Transverse colon (tissue), 4 donors: ENCODE measurements at regions not wholly inside any gene's neighbourhood (a gene's known extent, or its start where the extent isn't known, plus 50 kb on each side); places are given as distances from the start of the nearest gene placed in this dataset.

Experiments
- DNase-seq: peaks from one replicate; pipeline ENCODE4 v3.0.0-alpha.2; 2019
- H3K27ac ChIP-seq, 4 donors: fragments of 200-600 bp; sonication (generic); 2 replicates each; pipeline ENCODE4 v1.5.1; 2016 to 2018; ENCODE audit warnings: inconsistent platforms in 4 of 4
- H3K27me3 ChIP-seq: fragments of 200-600 bp; sonication (generic); 2 replicates; pipeline ENCODE4 v1.5.1; 2017; ENCODE audit warnings: inconsistent platforms
- H3K36me3 ChIP-seq, 4 donors: fragments of 200-600 bp; sonication (generic); 2 replicates each; pipeline ENCODE4 v1.5.1; 2017 to 2019; ENCODE audit warnings: inconsistent platforms in 4 of 4
- H3K4me1 ChIP-seq, 4 donors: fragments of 200-600 bp; sonication (generic); 2 replicates each; pipeline ENCODE4 v1.5.1; 2017 to 2020; ENCODE audit warnings: inconsistent platforms in 4 of 4
- H3K4me3 ChIP-seq, 4 donors: fragments of 200-600 bp; sonication (generic); 1 replicate in 1 of 4; 2 replicates in 3 of 4; pipeline versions ENCODE4 v1.5.1 to v1.6.1; 2017 to 2019; ENCODE audit warnings: inconsistent platforms in 4 of 4
- H3K9me3 ChIP-seq, 2 donors: fragments of 200-600 bp; sonication (generic); 2 replicates each; pipeline ENCODE4 v1.5.1; 2017 to 2019; ENCODE audit warnings: inconsistent platforms in 2 of 2
- EP300 ChIP-seq: sonication (generic); formaldehyde crosslinking; IDR thresholded peaks from one replicate; pipeline ENCODE4 v1.6.1; 2017; ENCODE audit warnings: antibody characterized with exemption, low read depth
- POLR2A ChIP-seq: fragments of 450-650 bp; IDR thresholded peaks from one replicate; pipeline ENCODE4 v1.6.1; 2016; ENCODE audit warnings: antibody characterized with exemption, mild to moderate bottlenecking, moderate library complexity
- POLR2AphosphoS5 ChIP-seq, 3 donors: sonication (generic); formaldehyde crosslinking; IDR thresholded peaks; one replicate each; pipeline ENCODE4 v1.6.1; 2016; ENCODE audit warnings: antibody characterized with exemption in 3 of 3
- WGBS, 2 donors: methylation state at CpG; one replicate each; pipeline ENCODE4 v1.1.5; 2018; ENCODE audit warnings: low coverage in 1 of 2; 5-methylcytosine and 5-hydroxymethylcytosine counted together
- in situ Hi-C, 4 donors: fragments of 200-750 bp; cut with MboI; loops; one replicate each; pipeline versions ENCODE4 v1.15.0 to v1.15.1; 2017; ENCODE audit warnings: low sequenced_read_pairs in 3 of 4, low pct_ligation_motif_present in 1 of 4, low pct_unique_long_range_greater_than_20kb in 1 of 4
- intact Hi-C: fragments of 100-400 bp; cut with DNase I; formaldehyde crosslinking; loops from one replicate; pipeline ENCODE4 v1.15.1; 2023; ENCODE audit warnings: low total_unique reads
- TF ChIP-seq, protein P1 (sequence below), 5 experiments: fragments of 200-600 bp in 3 of 5; fragments of 450-650 bp in 2 of 5; sonication (generic) in 3 of 5; IDR thresholded peaks; 1 replicate in 2 of 5; 2 replicates in 3 of 5; pipeline ENCODE4 v1.5.1; 2016 to 2017; ENCODE audit warnings: antibody characterized with exemption in 5 of 5, inconsistent platforms in 3 of 5, mild to moderate bottlenecking in 2 of 5, moderate library complexity in 1 of 5

- no peak for DNase-seq
- Histone ChIP-seq H3K36me3 (no peaks in the 10 kb centered on the region), H3K4me1 (no peaks in the 10 kb centered on the region), H3K4me3 (no peak overlapping the region), H3K27ac (no peak overlapping the region), H3K27me3 (no peaks in the 10 kb centered on the region), H3K9me3 (no peaks in the 10 kb centered on the region)
- WGBS, 2 donors: 74 to 77% methylated on average over 2 of the region's 2 CpGs
- intact Hi-C loops (no loop called here), in situ Hi-C loops (no loop called here)
- TF ChIP-seq POLR2A (no peak), POLR2AphosphoS5 (IDR thresholded peaks at IDR 0.05) (no peak), EP300 (no peak)
- TF ChIP-seq, protein P1, sequence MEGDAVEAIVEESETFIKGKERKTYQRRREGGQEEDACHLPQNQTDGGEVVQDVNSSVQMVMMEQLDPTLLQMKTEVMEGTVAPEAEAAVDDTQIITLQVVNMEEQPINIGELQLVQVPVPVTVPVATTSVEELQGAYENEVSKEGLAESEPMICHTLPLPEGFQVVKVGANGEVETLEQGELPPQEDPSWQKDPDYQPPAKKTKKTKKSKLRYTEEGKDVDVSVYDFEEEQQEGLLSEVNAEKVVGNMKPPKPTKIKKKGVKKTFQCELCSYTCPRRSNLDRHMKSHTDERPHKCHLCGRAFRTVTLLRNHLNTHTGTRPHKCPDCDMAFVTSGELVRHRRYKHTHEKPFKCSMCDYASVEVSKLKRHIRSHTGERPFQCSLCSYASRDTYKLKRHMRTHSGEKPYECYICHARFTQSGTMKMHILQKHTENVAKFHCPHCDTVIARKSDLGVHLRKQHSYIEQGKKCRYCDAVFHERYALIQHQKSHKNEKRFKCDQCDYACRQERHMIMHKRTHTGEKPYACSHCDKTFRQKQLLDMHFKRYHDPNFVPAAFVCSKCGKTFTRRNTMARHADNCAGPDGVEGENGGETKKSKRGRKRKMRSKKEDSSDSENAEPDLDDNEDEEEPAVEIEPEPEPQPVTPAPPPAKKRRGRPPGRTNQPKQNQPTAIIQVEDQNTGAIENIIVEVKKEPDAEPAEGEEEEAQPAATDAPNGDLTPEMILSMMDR (IDR thresholded peaks at IDR 0.05): no peak
These were observed 1476.9 kb downstream of the EFNB2 start for GRCh38 chr13:105058517-105058916.

DNA sequence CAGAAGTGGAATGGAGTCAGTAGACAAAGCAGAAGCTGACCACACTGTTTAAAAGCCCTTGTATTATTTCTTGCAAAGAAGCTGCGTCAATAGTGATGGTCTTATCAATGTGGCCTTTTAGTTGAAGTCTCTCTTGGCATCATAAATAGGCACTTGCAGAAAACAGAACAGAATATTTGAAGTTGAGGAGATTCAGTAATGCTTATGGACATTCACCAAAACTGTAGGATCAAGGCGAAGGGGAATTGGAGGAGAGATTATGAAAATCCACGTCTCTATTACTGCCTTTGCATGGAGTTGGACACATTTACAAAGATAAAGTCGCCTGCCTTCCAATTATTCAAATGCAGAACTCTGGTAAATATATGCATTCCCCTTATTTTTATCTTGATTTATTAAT, 1482.8 kb downstream of the EFNB2 start:
- Histone ChIP-seq H3K27ac (no peak overlapping the region), H3K9me3 (no peaks in the 10 kb centered on the region), H3K36me3 (no peaks in the 10 kb centered on the region), H3K27me3 (no peaks in the 10 kb centered on the region), H3K4me1 (no peaks in the 10 kb centered on the region), H3K4me3 (no peak overlapping the region)
- WGBS, 2 donors: 69 to 80% methylated on average over 3 to 4 of the region's 4 CpGs
- no peak for DNase-seq
- in situ Hi-C loops (no loop called here), intact Hi-C loops (no loop called here)
- TF ChIP-seq, protein P1 (IDR thresholded peaks at IDR 0.05): no peak
- TF ChIP-seq POLR2A: no peak
- no peak for TF ChIP-seq POLR2AphosphoS5 (IDR thresholded peaks at IDR 0.05)
- no peak for TF ChIP-seq EP300

DNA sequence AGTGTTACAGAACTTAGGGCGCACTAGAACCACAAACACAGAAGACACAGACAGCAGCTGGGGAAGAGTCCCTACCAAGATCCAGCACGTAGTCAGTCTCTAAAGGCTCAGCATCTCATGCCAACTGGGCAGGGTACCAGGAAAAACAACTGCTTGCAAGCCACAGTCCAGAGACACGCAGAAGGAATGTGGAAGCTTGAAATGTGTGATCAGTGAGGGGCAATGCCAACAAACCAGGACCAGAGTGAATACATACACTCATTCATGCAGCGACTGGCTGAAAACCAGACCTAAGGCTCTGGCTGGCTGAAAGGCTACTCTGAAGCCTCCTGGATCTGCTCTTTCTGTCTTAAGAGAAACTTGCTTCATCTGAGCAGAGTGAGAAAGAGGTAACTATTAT, 1484.8 kb downstream of the EFNB2 start:
- TF ChIP-seq, protein P1 (IDR thresholded peaks at IDR 0.05): no peak
- TF ChIP-seq POLR2AphosphoS5 (IDR thresholded peaks at IDR 0.05): no peak
- no peak for TF ChIP-seq POLR2A
- TF ChIP-seq EP300: no peak
- Histone ChIP-seq H3K4me3 (no peak overlapping the region), H3K9me3 (no peaks in the 10 kb centered on the region), H3K4me1 (no peaks in the 10 kb centered on the region), H3K27me3 (no peaks in the 10 kb centered on the region), H3K36me3 (no peaks in the 10 kb centered on the region), H3K27ac (no peak overlapping the region)
- in situ Hi-C loops: no loop called here
- intact Hi-C loops: no loop called here
- WGBS, 2 donors: 67 to 71% methylated on average over 3 to 4 of the region's 4 CpGs
- DNase-seq: no peak

DNA sequence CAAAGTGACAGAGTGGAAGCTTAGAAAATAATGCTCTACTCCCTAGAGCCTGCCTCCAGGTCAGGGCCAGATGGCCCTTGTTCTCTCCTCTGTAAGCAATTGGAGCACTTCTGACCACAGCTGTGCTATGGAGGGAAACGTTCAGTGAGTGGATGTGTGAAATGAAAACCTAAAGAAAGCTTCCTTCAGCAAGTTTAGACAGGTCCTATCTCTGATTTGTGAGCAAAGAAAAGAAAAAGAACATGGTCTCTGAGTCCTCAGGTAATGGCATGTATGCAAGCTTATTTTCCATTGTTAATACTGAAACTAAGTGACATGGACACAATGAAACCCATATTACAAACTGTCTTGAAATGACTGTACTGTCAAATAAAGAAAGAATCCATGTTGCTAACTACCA, 1486.8 kb downstream of the EFNB2 start:
- Histone ChIP-seq H3K9me3 (no peaks in the 10 kb centered on the region), H3K27ac (no peak overlapping the region), H3K4me3 (no peak overlapping the region), H3K36me3 (no peaks in the 10 kb centered on the region), H3K4me1 (no peaks in the 10 kb centered on the region), H3K27me3 (no peaks in the 10 kb centered on the region)
- intact Hi-C loops (no loop called here), in situ Hi-C loops (no loop called here)
- no peak for DNase-seq
- TF ChIP-seq, protein P1 (IDR thresholded peaks at IDR 0.05): no peak
- TF ChIP-seq EP300 (no peak), POLR2AphosphoS5 (IDR thresholded peaks at IDR 0.05) (no peak), POLR2A (no peak)
- 42 to 50% methylated on average over 1 of the region's 1 CpG for WGBS, 2 donors
